Activated effector memory CD4-positive, alpha-beta T cell treated with anti-CD3 and anti-CD28 coated beads, Interleukin-2, amount 50 U/mL, for 16 hours (primary cell): ENCODE measurements at regions not wholly inside any gene's neighbourhood (a gene's known extent, or its start where the extent isn't known, plus 50 kb on each side); places are given as distances from the start of the nearest gene placed in this dataset.

Experiments used
- DNase-seq: peaks from one replicate; pipeline ENCODE4 v3.0.0-alpha.2; 2020

DNA sequence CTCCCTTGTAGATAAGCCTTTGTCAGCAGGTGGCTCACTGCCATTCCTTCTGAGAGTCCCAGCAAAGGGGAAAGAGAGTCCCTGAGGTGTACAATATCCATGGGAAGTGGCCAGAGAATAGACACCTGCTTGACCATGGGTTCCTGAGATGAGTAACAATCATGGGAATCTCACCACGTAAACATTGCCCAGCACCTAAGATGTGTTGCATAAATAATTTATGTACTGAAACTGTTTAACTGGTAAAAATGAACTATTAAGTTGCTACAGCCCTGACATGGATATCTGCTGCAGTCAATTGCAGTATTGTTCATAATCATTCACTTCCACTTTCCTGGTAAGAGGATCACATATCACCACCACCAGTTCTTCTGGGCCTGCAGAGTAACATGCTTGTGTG, 123.8 kb upstream of the INHBA start:
- DNase-seq = no peak

DNA sequence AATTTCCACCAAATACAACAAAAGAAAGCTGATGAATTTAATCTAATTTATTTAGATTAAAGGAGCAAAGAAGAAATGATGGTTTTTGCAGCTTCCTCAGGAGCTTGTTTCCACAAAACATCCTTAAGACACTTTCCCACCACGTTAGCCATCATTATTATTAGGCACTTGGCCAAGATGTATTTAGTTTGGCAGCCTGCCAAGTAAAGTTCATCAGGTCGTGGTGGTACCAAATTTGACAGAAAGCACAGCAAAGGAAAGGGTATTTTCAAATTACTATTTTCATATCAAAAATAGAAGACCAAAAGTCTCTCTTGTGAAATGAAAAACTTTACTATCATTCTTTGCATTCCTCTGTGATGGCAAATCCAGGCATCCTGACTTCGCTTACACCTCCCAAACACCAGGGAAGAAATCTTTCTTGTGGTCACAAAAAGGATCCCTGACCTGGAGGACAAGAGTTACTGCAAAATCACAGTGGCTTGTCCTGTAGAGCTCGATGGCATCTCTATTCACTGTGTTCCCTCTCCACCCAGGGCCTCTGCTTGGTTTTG, 123.1 kb upstream of the INHBA start:
- no peak for DNase-seq

DNA sequence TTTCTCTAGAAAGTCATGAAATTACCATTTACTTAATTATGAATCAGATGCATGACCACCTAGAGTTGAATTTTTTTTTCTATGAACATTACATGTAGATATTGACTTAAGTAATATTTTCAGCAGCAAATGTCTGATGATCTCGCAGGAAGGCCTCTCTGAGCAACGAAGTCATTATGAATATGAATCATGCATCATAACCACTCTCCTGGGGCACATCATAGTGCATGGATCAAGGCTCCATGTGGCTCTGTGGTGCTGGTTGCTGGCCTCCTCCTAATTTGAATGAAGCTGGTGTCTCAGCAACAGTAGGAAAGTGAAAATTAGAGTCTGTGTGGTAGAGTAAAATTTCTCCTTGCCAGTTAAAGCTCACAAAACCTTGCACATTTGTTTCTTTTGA, 121.4 kb upstream of the INHBA start:
- no peak for DNase-seq

DNA sequence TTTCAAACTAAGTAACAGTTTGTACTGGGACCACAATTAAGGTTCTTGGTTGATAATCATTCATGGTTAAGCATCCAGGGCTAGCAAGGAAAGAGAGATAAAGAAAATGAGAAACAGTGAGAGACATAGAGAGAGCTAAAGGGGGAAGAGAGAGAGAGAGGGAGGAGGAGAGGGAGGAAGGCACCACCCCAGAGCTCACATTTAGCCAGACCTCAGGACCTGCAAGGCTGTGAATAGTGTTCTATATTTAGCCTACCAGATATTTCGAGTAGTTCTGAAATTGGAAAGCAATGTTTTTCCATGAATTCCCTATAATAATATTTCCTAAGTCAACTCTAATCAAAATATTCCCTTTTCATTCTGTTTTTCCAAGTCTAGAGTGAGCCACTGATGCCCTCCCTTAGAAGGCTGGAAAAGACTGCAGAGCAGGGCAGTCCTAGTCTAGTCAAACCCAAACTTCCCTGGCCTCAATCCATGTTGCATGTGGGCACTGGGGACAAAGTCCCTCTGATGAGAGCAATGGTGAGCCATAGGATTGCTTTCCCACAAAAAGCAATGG, 119.4 kb upstream of the INHBA start:
- no peak for DNase-seq

DNA sequence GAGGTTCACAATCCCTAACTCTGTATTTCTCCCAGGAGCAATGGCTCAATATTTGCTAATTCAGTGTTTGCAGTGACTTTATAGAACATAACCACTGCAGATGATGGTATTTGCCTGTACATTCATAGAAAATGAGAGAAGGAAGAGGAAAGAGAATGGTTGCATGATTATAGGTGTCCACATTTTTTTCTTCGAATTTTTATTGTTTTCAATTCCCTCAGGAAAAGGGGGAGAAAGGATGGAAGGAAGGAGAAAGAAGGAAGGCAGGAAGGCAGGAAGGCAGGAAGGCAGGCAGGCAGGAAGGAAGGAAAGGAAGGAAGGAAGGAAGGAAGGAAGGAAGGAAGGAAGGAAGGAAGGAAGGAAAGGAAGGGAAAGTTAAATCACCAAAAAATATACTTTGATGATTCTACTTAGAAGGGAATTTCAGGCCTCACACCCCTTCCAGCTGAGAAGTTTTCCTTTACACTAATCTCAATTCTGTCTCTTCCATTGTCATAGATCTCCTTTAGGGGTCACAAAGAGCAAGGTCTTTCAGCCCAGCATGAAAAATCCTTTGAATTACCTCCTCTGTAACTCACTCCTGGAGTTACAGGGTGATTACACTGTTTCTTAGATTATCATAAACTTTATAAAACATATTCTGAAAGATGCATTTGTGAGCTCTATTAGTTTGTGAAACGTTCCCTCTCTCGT, 118.8 kb upstream of the INHBA start:
- no peak for DNase-seq

DNA sequence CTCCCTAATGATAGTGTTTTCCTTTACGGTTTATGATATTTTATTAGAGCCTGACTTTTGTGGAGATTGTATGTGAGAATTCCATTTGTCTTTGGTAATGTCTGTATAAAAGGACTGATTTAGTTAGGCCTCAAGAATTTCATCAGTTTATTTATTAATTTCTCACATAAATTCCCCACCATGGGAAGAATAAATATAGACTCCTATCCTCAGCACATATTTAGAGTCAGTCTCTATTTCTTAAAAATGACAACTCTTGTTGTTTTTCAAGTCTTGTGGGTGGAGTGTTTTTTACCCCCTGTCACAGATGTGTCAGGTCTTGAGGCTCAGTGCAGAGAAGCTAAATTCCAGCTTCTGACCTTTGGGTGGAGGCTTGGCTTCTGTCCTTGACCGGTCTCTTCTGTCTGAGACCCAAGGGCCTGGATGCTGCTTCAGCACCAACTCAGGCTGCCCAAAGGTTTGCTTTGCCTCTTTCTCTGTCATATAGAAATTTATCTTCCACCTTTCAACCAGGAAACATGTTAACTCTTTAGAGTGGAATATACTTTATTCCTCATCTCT, 117.3 kb upstream of the INHBA start:
- DNase-seq = no peak

DNA sequence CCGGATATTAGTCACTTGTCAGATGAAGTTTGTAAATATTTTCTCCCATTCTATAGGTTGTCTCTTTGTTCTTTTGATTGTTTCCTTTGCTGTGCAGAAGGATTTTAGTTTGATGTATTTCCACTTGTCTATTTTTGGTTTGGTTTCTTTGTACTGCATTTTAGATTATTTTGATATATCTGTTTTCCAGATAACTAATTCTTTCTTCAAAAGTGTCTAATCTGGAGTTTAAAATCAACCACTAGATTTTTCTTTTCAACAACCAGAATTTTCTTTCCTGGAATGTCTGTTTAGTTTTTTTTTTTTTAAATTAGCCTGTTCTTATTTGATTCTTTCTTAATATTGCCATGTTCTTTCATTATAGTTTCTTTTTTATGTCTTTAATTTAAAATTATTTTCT, 116.8 kb upstream of the INHBA start:
- DNase-seq = no peak

DNA sequence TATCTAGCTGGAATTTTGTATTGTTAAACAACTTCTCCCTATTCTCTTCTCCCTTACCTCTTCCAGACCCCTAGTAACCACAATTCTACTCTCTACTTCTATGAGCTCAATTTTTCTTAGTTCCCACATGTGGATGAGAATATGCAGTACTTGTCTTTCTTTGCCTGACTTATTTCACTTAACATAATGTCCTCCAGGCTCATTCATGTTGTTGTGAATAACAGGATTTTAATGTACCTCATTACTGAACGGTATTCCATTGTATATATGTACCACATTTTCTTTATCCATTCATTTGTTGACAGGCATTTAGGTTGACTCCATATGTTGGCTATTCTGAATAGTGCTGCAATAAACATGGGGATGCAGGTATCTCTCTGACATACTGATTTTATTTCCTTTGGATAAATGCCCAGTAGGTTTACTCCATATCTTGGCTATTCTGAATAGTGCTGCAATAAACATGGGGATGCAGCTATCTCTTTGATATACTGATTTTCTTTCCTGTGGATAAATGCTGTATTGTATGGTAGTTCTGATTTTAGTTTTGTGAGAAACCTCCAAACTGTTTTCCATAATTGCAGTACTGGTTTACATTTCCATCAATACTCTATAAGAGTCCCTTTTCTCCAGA, 116.0 kb upstream of the INHBA start:
- no peak for DNase-seq

DNA sequence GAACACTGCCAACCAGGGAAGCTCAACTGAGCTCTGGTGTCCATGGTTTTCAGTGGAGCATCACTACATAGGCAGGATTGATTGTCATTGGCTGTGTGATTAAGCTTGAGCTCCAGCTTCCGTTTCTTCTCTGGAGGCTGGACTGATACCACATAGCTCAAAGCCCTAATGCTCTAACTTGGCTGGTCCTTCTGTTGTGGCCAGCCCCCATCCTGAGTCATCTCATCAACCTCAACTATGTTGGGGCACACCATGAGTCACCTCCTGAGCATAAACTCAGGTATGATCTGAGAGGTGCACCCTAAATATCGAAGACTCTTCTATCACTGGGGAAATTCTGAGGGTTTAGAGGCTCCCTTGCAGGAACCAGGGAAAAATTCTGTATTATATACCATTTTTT, 114.5 kb upstream of the INHBA start:
- DNase-seq = no peak

DNA sequence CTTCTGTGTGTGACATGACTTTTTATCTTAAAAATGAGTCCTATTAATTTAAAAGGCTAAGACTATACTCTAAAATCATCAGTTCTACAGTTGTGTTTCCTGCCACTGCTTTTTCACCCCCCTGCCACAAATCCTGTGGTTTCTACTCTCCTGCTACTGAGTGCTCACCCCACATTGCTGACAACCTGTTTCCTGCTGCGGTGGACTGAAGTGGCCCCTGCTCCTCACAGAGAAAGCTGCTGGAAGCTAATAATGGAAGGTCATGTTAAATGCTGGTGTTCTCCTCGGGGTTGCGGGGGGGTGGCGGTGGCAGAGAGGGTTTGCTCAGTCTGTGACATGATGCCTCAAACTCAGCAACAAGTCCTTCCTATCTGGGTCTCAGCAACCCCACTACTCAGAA, 113.2 kb upstream of the INHBA start:
- DNase-seq = no peak

DNA sequence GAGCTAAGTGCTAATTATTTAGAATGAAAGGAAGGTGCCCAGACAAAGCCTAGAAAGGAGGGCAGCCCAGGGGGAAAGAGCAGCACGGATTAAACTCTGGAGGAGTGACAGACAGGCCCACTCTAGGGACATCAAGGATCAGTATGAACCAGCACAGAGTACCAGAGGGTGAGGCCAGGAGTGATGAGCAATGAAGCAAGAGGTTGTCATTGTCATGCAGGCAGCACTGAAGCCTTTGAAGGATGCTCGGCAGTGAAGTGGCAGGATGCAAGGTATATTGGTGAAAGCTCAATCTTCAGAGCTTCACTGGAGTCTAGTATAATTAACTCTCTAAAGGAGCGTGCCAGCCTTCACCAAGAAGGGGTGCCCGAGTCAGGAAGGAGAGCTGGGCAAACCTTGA, 112.0 kb upstream of the INHBA start:
- no peak for DNase-seq

DNA sequence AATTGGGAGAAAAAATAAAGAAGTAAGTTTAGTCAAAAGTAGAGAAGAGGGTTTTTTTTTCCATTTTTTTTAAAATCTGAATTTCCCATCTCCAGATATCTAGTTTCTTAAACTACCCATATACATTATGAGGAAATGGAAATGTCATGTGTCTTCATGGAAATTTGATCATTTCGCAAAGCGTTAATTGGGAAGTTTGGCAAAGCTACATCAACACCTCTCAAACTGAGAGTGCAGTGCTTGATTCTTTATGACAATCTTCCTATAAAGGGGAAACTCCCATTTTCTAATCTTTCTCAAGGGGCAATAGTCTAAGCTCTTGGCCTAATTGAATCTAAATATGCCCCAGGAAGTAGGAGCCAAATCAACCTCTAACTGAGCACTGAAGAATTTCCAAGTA, 110.4 kb upstream of the INHBA start:
- DNase-seq = no peak

DNA sequence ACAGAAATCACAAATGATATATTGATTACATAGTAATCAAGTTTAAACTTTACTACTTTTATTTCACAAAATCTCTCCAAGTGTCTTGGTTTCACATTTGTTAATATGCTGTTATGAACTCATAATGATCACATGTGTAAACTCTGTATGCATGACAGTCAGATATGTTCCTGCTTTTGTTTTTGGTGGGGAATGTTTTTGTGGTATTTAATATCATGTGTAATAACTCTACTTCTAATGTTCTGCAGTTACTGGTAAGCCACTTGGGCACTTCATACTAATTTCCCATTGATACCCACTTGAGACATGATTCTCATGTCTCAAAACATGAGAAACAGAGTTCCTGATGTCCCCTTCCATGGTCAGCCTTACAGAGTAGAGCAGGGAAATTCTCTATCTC, 109.1 kb upstream of the INHBA start:
- DNase-seq = no peak

DNA sequence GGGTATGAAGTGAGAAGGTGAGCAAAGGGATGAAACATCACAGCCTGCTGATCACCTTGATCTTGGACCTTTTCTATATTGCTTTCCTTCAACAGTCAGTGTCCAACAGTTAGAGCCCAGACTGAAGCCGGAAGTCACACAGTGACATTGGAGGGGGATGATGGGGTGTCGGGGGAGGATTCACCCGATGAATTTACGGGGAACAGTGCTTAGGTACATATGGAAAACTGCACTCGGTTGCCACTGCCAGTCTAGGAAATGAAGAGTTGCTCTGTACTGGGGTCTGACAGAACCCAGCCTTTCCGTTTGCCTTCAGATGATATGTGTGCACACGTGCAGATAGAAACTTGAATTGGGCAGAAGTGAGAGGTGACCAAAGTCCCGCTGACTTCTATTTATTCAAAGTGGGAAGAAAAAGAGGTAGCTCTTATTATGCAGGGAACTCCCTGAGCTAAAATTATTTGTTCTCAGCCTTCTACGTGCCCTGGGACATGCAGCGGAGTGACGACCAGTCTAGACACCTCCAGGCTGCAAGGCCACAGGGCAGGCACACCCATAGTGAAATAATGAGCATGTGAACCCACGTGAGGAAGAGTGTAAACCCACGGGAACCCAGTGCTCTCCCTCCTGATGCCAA, 107.2 kb upstream of the INHBA start:
- DNase-seq = no peak

DNA sequence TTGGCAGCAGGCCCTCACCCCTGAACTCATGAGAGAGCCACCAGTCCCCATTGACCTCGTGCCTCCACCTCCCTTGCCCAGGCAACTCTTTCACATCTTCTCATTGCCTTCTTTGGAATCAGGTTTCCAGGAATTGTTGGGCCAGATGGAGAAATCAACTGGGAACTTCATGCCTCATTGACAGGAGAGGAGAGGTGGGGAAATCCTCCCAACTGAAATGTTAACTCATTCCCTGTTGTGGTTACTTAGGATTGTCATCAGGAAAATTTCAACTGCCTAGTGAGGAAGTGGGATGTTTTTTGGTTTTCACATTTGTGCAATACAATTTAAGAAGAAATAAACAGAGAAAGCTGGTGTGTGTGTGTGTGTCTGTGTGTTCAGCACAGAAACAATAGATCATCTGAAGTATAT, 106.6 kb upstream of the INHBA start:
- DNase-seq = no peak

DNA sequence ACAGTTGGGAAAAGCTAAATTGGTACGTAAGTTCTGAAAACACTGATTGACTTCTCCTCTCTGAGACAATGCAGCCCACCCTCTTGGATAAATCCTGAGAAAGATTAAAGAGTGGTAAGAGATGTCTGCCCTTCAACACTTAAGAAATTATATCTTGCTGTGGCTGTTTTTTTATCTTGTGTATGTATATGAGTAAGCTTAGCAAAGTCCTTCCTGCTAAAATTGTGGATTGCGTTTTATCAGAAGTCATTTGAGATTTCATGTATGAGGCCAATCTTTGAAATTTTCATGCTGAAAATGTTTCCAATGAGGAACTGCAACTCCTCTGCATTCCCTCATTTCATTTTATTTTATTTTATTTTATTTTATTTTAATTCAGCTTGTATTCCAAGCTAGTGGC, 106.2 kb upstream of the INHBA start:
- no peak for DNase-seq

DNA sequence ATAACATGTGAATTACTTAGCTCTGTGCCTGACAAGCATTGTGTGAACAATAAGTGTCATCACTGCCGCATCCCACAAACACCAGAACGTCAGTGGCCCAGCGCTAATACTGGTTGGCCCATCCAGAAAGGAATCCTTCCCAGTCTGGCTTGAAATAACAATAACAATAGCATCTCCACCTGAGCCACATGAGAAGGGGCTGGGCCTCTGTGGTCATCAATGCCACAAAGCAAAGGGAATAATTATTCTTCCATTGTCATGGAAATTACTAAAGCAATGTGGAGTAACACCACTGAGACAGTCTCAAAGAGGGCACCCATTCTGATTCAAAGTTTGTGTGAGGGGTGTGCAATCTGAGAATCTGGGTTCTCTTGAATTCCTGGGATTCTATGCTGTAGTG, 105.7 kb upstream of the INHBA start:
- no peak for DNase-seq

DNA sequence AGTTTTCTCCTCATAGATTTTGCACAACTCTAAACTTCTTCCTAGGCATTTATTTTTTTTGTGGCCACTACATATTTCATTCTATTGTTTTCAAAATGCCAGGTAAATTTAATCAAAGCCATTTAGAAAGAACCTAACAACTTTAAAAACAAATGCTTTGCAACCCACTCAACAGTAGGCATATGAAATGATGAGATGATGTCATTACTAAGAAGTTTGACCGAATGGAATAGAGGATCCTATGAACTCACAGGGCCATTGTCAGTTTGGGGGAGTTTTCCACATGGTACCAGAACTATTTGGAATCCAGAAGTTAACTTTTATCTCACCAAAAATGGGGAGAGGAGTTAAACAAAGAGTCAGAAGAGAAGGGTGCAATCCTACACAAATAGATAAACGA, 100.7 kb upstream of the INHBA start:
- DNase-seq = no peak

DNA sequence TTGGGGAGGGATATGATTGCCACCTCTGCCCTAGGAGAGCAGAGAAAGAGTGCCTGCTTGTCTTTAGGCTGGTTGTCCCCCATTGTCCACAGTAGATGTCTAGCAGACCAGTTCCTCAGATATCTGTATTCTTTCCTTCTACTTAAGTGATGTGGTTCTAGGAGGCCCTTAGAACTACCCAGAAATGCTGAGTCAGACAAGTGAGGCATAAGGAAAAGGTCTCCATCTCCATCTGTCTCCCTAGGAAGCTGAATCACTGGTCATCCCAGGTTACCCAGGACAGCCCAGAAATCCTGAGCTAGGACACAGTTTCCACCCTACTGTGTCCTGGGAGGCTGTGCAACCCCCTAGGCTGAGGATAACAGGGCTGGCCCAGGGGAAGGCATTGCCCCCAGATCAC, 93.4 kb upstream of the INHBA start:
- DNase-seq = no peak

DNA sequence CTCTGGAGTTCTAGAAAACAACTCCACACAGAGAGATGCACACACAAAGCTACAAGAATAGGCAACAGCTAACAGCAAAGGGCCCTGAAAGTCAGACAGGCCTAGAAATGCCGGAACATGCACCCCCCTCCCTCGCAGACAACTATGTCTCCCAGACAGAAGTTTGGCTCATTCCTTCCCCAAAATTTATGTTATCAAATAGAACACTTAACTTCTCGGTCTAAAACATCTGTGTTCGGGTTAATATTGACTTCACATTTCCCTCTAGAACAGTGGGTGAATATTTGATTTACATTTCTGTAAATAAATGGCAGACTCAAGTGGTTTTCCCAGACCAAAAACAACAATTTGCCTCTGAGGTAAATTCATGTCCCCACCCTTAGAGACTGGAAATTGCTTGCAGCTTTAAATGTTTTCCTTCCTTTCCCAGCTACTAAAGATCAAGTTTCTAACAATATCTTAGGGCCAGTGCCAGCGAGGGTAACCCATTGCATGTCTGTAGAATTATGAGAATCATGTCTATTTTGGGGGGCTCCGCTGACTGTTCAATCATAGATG, 92.5 kb upstream of the INHBA start:
- DNase-seq = no peak

DNA sequence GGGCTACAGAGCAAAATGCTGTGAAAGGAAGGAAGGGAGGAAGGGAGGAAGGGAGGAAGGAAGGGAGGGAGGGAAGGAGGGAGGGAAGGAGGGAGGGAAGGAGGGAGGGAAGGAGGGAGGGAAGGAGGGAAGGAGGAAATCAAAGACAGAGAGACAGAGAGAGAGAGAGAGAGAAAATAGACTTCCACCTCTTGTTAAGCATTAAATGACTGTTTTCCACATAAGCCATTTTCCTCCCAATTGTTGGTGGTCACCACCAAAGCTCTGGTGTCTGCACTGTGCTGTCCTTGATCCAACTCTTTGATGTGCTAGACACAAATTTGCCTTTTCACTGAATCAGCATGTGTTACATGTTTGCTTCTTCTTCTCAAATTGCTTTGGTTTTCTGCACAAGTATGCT, 90.7 kb upstream of the INHBA start:
- DNase-seq = no peak

DNA sequence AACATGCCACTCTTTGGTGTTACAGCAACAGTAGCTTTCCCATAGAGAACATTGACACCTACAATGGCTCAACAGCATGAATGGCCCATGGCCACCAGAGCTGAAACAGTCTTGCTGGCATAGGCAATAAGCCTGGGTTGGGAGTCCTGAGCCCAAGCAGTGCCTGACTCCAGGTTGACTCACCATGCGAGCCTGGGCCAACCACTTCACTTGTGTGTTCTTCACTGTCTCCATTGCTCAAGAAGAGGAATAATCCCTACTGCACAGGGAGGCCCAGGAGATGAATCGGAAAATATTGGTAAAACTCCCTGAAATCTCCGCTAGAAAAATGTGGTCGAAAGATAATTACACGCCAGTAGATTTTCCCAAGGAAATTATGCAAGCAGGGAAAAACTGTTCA, 89.2 kb upstream of the INHBA start:
- DNase-seq = no peak

DNA sequence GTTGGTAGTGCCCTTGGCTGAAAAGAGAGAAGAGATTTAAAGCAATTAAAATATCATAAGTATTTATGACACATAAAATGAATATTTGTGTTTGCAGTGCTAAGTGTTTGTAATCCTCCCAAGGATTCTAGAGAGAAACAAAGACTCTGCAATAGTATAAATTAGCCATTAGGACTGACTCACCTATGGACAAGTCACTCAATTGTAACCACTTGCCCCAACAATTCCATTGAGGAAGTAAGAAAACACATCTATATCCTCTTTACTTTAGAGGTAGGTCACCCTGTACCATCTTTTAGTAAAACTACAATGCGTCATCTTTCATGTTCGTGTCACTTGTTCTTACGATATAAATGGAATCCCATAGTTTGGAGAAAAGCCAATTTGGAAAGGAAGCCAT, 85.7 kb upstream of the INHBA start:
- no peak for DNase-seq
